ENCODE measurements at regions not wholly inside any gene's neighbourhood (a gene's known extent, or its start where the extent isn't known, plus 50 kb on each side); places are given as distances from the start of the nearest gene placed in this dataset.

GRCh38 chr6:163940705-163941623, 526.4 kb downstream of the QKI start:
- H3K27me3 ChIP-seq, result peaks cover 7% of the 10 kb centered on the region
- DNase-seq, result no peak

GRCh38 chr6:163937071-163937470, 522.6 kb downstream of the QKI start:
- H3K27me3 ChIP-seq, result peaks cover 4% of the 10 kb centered on the region
- peak; percentile 50 for ATAC-seq

More at GRCh38 chr6:163940705-163941623, 526.4 kb downstream of the QKI start:
- no peaks in the 10 kb centered on the region for H3K36me3 ChIP-seq
- ATAC-seq, result no peak
- no peak overlapping the region for H3K27ac ChIP-seq
- H3K4me3 ChIP-seq, result no peak overlapping the region
- no peaks in the 10 kb centered on the region for H3K4me1 ChIP-seq
- H3K9me3 ChIP-seq, result no peaks in the 10 kb centered on the region
- TF ChIP-seq CTCF (IDR thresholded peaks at IDR 0.05), result no peak
- intact Hi-C loops (cut with DNase I), result no loop called here

GRCh38 chr6:163935158-163935762, 520.7 kb downstream of the QKI start:
- no peak for TF ChIP-seq CTCF (IDR thresholded peaks at IDR 0.05)
- Histone ChIP-seq H3K27me3 (no peaks in the 10 kb centered on the region), H3K4me1 (no peaks in the 10 kb centered on the region), H3K4me3 (no peak overlapping the region), H3K36me3 (no peaks in the 10 kb centered on the region), H3K9me3 (no peaks in the 10 kb centered on the region), H3K27ac (no peak overlapping the region)
- no peak for DNase-seq
- intact Hi-C loops (cut with DNase I), result no loop called here
- ATAC-seq, result peak; percentile 32

More at GRCh38 chr6:163937071-163937470, 522.6 kb downstream of the QKI start:
- intact Hi-C loops (cut with DNase I), result no loop called here
- H3K36me3 ChIP-seq, result no peaks in the 10 kb centered on the region
- no peaks in the 10 kb centered on the region for H3K9me3 ChIP-seq
- H3K27ac ChIP-seq, result no peak overlapping the region
- DNase-seq, result no peak
- TF ChIP-seq CTCF (IDR thresholded peaks at IDR 0.05), result no peak
- no peaks in the 10 kb centered on the region for H3K4me1 ChIP-seq
- no peak overlapping the region for H3K4me3 ChIP-seq

GRCh38 chr6:163930012-163930411, 515.5 kb downstream of the QKI start:
- H3K27me3 ChIP-seq, result no peaks in the 10 kb centered on the region
- H3K9me3 ChIP-seq, result no peaks in the 10 kb centered on the region
- DNase-seq, result no peak
- intact Hi-C loops (cut with DNase I), result no loop called here
- no peaks in the 10 kb centered on the region for H3K4me1 ChIP-seq
- ATAC-seq, result peak; percentile 67
- no peak overlapping the region for H3K4me3 ChIP-seq
- H3K27ac ChIP-seq, result no peak overlapping the region
- H3K36me3 ChIP-seq, result no peaks in the 10 kb centered on the region
- TF ChIP-seq CTCF (IDR thresholded peaks at IDR 0.05), result no peak

GRCh38 chr6:163929538-163929937, 515.0 kb downstream of the QKI start:
- no peaks in the 10 kb centered on the region for H3K9me3 ChIP-seq
- ATAC-seq (no peak), DNase-seq (no peak)
- no peak overlapping the region for H3K27ac ChIP-seq
- no peak for TF ChIP-seq CTCF (IDR thresholded peaks at IDR 0.05)
- no peaks in the 10 kb centered on the region for H3K4me1 ChIP-seq
- intact Hi-C loops (cut with DNase I), result no loop called here
- no peak overlapping the region for H3K4me3 ChIP-seq
- H3K36me3 ChIP-seq, result no peaks in the 10 kb centered on the region
- no peaks in the 10 kb centered on the region for H3K27me3 ChIP-seq
